Pulmonary artery endothelial cell (primary cell): ENCODE measurements at regions not wholly inside any gene's neighbourhood (a gene's known extent, or its start where the extent isn't known, plus 50 kb on each side); places are given as distances from the start of the nearest gene placed in this dataset.

Experiments
- DNase-seq: peaks from one replicate; pipeline ENCODE4 v3.0.0-alpha.2; 2011; ENCODE audit warnings: low read depth, low spot score

GRCh38 chr2:160912276-160912675, 248.0 kb upstream of the TANK start:
- no peak for DNase-seq

GRCh38 chr2:160913323-160913722, 246.9 kb upstream of the TANK start:
- DNase-seq, result no peak

- DNase-seq, result no peak
These were observed 246.0 kb upstream of the TANK start for GRCh38 chr2:160914217-160914616.

- no peak for DNase-seq
These were observed 243.9 kb upstream of the TANK start for GRCh38 chr2:160916300-160916699.

GRCh38 chr2:160917850-160918249, 242.4 kb upstream of the TANK start:
- no peak for DNase-seq

- no peak for DNase-seq
These were observed 242.0 kb upstream of the TANK start for GRCh38 chr2:160918258-160918657.

GRCh38 chr2:160918906-160919503, 241.2 kb upstream of the TANK start:
- DNase-seq, result no peak

GRCh38 chr2:160920061-160920460, 240.2 kb upstream of the TANK start:
- no peak for DNase-seq

DNA sequence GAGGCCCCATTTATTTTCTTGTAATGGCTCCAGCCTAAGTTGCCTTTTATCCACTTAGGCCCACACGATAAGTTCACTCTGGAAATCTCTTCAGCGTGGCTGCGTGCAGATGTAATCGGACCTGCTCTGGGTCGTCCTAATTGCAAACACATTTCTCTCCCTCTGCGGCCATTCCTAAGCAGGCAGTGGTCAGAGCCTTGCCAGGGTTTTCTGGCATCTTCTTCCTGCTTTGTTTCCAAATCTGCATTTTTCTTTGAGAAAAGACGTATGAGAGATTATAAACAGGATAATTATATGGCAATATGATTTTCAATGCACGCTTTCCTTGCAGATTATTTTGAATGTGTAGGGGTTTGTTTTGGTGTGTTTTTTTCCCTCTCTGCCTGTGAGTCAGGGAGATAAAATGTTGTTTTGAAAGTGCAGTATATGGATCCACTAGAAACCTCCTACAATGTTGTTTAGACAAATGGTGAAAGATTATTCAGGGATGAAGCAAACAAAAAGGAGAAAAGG, 239.4 kb upstream of the TANK start:
- no peak for DNase-seq

- DNase-seq, result no peak
These were observed 238.8 kb upstream of the TANK start for GRCh38 chr2:160921386-160921964.

DNA sequence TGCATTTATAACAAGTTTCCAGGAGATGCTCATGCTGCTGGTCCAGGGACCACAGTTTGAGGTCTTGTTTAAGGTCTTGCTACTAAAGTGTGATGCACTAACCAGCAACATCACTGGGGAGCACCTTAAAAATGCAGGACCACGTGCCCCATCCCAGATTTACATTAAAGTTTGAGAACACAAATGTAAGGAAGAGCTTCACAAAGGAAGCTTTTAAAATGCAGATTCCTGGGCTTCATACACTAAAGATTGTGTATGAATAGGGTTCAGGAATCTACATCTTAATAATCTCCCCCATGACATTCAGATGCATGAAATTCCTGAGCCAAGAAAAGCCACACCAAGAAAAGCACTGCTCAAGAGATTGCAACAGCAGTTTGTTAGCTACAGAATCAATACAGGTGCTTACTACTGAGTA, 235.3 kb upstream of the TANK start:
- DNase-seq, result no peak

DNA sequence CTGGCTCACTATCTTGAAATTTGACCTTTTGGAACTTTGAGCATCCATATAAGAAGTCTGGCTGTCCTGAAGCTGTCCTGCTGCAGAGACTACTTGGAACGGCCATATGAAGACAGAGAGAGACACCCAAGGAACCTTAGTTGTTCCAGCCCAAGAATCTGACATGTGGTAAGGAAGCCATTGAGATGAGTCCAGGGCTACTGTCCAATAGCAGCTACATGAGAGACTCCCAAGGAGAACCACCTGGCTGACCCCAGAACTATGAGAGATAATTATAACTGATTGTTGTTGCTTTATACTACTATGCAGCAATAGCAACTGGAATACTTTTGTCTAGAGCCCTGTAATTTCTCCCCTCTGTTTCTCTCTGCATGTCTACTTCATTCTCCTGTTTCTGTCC, 234.3 kb upstream of the TANK start:
- DNase-seq, result no peak

GRCh38 chr2:160927324-160927723, 232.9 kb upstream of the TANK start:
- no peak for DNase-seq

GRCh38 chr2:160928854-160929301, 231.3 kb upstream of the TANK start:
- no peak for DNase-seq

DNA sequence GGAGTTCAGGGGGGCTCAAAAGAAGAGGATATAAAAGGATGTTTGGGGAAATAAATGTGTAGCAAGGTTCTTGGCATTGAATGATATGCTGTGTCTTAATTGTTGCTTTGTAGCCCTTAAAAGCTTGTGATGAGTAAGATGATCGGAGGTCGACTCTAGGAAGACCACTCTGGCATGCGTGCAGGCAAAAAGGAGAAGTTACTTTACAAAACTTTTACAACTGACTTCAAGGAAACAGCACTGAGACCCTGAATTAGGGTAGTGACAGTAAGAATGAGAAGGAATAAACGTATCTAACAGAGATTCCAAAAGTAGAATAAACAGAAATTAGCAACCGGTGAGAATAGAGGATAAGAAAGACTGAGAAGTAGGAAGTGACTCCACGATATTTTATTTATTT, 228.7 kb upstream of the TANK start:
- no peak for DNase-seq

DNA sequence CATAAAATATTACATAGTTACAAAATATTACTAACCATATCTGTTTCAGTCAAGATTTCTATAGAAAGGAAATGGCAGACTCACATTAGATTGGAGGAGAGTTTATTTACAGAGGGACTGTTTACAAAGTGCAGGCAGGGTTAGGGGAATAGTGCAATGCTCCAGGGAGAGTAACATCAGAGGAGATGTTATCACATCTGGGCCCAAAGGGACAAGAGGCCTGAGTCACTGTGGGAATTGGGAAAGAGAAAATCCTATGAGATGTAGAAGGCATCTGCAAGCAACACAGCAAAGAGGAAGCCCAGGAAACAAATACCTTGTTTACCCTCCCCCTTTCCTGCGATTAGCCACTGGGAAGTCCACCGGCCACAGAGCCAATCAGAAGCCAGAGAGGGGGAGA, 227.3 kb upstream of the TANK start:
- no peak for DNase-seq

DNA sequence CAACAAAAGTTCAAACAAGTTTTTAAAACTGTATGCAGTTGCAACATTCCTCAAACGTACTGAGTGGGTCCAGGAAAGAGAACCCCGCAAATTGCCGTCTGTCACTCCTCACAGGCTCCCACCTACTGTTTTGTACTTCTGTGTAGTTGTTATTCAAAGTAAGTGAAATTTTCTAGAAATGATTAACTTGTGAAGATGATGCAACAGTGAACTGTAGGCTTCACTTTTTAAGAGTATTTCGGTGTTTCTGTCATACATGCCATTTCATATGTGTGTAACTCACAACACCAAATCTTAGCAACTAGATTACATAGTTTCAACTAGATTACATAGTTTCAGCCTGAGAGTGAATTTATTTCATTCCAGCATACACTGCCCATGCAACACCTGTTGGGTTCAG, 226.0 kb upstream of the TANK start:
- DNase-seq, result no peak

GRCh38 chr2:160934991-160935390, 225.2 kb upstream of the TANK start:
- DNase-seq, result no peak

GRCh38 chr2:160936044-160936806, 224.0 kb upstream of the TANK start:
- no peak for DNase-seq

DNA sequence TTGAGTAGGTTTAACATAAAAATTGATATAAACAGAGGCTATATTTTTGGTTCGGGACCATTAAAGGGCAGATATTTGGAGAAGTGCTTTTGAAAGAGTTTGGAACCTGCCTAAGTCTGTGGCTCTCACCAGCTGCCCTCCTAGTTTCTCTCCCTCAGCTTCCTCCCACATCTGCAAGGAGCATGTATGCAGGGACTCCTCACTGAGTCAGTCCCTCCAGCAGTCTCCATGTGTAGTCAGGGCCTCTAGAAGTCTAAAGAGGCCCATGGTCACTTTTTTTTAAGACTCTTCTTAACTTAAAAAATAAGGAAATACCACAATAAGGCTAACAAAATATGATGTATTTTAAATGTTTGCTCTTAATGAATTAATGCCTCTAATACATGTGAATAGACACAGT, 220.0 kb upstream of the TANK start:
- DNase-seq, result no peak

GRCh38 chr2:160940699-160941098, 219.5 kb upstream of the TANK start:
- DNase-seq, result no peak

DNA sequence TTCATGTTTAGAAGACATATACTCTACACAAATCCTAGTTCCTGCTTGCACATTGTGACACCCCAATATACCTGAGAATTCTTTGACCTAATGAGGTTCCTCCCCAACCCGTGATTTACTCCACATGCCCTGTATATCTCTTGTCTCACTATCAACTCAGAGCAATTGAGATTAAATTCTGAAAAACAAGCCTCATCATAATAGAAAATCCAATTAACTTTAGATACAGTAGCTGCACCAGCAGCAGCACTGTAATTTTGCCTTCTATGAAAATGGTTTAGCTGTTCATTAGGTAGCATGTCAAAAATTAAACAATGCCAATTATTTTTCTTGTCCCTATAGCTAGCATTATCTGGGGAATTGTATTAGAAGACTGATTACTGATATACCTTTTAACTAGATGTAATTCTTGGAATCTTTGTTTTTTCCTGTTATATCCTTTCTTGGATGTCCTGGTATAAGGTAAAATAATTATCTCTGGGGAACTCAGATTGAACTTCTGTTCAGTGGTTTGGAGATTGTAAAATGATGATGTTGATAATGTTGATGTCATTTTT, 218.9 kb upstream of the TANK start:
- DNase-seq, result no peak
